ENCODE measurements at regions not wholly inside any gene's neighbourhood (a gene's known extent, or its start where the extent isn't known, plus 50 kb on each side); places are given as distances from the start of the nearest gene placed in this dataset.

- Histone ChIP-seq H3K27ac (ENCODE audit: low read depth in 1 of 2, low read length in 2 of 2) (no peak overlapping the region), H3K27me3 (ENCODE audit: control insufficient read depth in 1 of 2, insufficient read depth in 2 of 2, low read length in 1 of 2) (peaks cover 0 to 1% of the 10 kb centered on the region in 2 donors), H3K4me1 (ENCODE audit: control insufficient read depth in 1 of 2, insufficient read depth in 2 of 2, low read length in 2 of 2) (no peaks in the 10 kb centered on the region), H3K9me3 (ENCODE audit: control insufficient read depth, low read length) (no peaks in the 10 kb centered on the region), H3K36me3 (ENCODE audit: control insufficient read depth in 1 of 2, insufficient read depth in 2 of 2, low read length in 1 of 2) (no peaks in the 10 kb centered on the region), H3K4me3 (ENCODE audit: low read length in 2 of 2) (no peak overlapping the region)
- intact Hi-C loops (cut with DNase I): no loop called here
- 6 to 11% methylated on average over 1 of the region's 1 CpG for WGBS, 2 donors
- no peak for ATAC-seq (ENCODE audit: low FRiP score)
- no peak for DNase-seq
Measured at GRCh38 chr18:44079606-44080005, 601.1 kb upstream of the SETBP1 start.

- Histone ChIP-seq H3K27me3 (ENCODE audit: control insufficient read depth in 1 of 2, insufficient read depth in 2 of 2, low read length in 1 of 2) (peaks cover 0 to 1% of the 10 kb centered on the region in 2 donors), H3K27ac (ENCODE audit: low read depth in 1 of 2, low read length in 2 of 2) (no peak overlapping the region), H3K4me3 (ENCODE audit: low read length in 2 of 2) (no peak overlapping the region), H3K4me1 (ENCODE audit: control insufficient read depth in 1 of 2, insufficient read depth in 2 of 2, low read length in 2 of 2) (no peaks in the 10 kb centered on the region), H3K36me3 (ENCODE audit: control insufficient read depth in 1 of 2, insufficient read depth in 2 of 2, low read length in 1 of 2) (no peaks in the 10 kb centered on the region), H3K9me3 (ENCODE audit: control insufficient read depth, low read length) (no peaks in the 10 kb centered on the region)
- WGBS, 2 donors: 29 to 33% methylated on average over 1 of the region's 1 CpG
- intact Hi-C loops (cut with DNase I): no loop called here
- DNase-seq (no peak), ATAC-seq (ENCODE audit: low FRiP score) (no peak)
Measured at GRCh38 chr18:44080054-44080453, 600.6 kb upstream of the SETBP1 start.

GRCh38 chr18:44089732-44090131 is 591.0 kb upstream of the SETBP1 start:
- no peaks in the 10 kb centered on the region for H3K27me3 ChIP-seq (ENCODE audit: control insufficient read depth in 1 of 2, insufficient read depth in 2 of 2, low read length in 1 of 2)
- H3K27ac ChIP-seq (ENCODE audit: low read depth in 1 of 2, low read length in 2 of 2): no peak overlapping the region
- WGBS, 2 donors: 63 to 68% methylated on average over 2 of the region's 2 CpGs
- no peaks in the 10 kb centered on the region for H3K4me1 ChIP-seq (ENCODE audit: control insufficient read depth in 1 of 2, insufficient read depth in 2 of 2, low read length in 2 of 2)
- no peak for ATAC-seq (ENCODE audit: low FRiP score)
- intact Hi-C loops (cut with DNase I): no loop called here
- no peak overlapping the region for H3K4me3 ChIP-seq (ENCODE audit: low read length in 2 of 2)
- H3K36me3 ChIP-seq (ENCODE audit: control insufficient read depth in 1 of 2, insufficient read depth in 2 of 2, low read length in 1 of 2): no peaks in the 10 kb centered on the region
- DNase-seq: no peak
- H3K9me3 ChIP-seq (ENCODE audit: control insufficient read depth, low read length): no peaks in the 10 kb centered on the region

GRCh38 chr18:44090453-44090852 is 590.2 kb upstream of the SETBP1 start:
- Histone ChIP-seq H3K4me3 (ENCODE audit: low read length in 2 of 2) (no peak overlapping the region), H3K4me1 (ENCODE audit: control insufficient read depth in 1 of 2, insufficient read depth in 2 of 2, low read length in 2 of 2) (no peaks in the 10 kb centered on the region), H3K9me3 (ENCODE audit: control insufficient read depth, low read length) (no peaks in the 10 kb centered on the region), H3K27me3 (ENCODE audit: control insufficient read depth in 1 of 2, insufficient read depth in 2 of 2, low read length in 1 of 2) (no peaks in the 10 kb centered on the region), H3K36me3 (ENCODE audit: control insufficient read depth in 1 of 2, insufficient read depth in 2 of 2, low read length in 1 of 2) (no peaks in the 10 kb centered on the region), H3K27ac (ENCODE audit: low read depth in 1 of 2, low read length in 2 of 2) (no peak overlapping the region)
- DNase-seq: no peak
- intact Hi-C loops (cut with DNase I): no loop called here
- WGBS, 2 donors: 61 to 66% methylated on average over 3 of the region's 3 CpGs
- ATAC-seq (ENCODE audit: low FRiP score): no peak

- intact Hi-C loops (cut with DNase I): no loop called here
- Histone ChIP-seq H3K27ac (ENCODE audit: low read depth in 1 of 2, low read length in 2 of 2) (no peak overlapping the region), H3K4me1 (ENCODE audit: control insufficient read depth in 1 of 2, insufficient read depth in 2 of 2, low read length in 2 of 2) (no peaks in the 10 kb centered on the region), H3K4me3 (ENCODE audit: low read length in 2 of 2) (no peak overlapping the region), H3K9me3 (ENCODE audit: control insufficient read depth, low read length) (no peaks in the 10 kb centered on the region), H3K36me3 (ENCODE audit: control insufficient read depth in 1 of 2, insufficient read depth in 2 of 2, low read length in 1 of 2) (no peaks in the 10 kb centered on the region), H3K27me3 (ENCODE audit: control insufficient read depth in 1 of 2, insufficient read depth in 2 of 2, low read length in 1 of 2) (no peaks in the 10 kb centered on the region)
- ATAC-seq (ENCODE audit: low FRiP score) (no peak), DNase-seq (no peak)
Measured at GRCh38 chr18:44093253-44093652, 587.4 kb upstream of the SETBP1 start.

GRCh38 chr18:44096016-44096415 is 584.7 kb upstream of the SETBP1 start:
- no peaks in the 10 kb centered on the region for H3K27me3 ChIP-seq (ENCODE audit: control insufficient read depth in 1 of 2, insufficient read depth in 2 of 2, low read length in 1 of 2)
- DNase-seq (no peak), ATAC-seq (ENCODE audit: low FRiP score) (no peak)
- no peaks in the 10 kb centered on the region for H3K4me1 ChIP-seq (ENCODE audit: control insufficient read depth in 1 of 2, insufficient read depth in 2 of 2, low read length in 2 of 2)
- no peak overlapping the region for H3K27ac ChIP-seq (ENCODE audit: low read depth in 1 of 2, low read length in 2 of 2)
- no peak overlapping the region for H3K4me3 ChIP-seq (ENCODE audit: low read length in 2 of 2)
- H3K36me3 ChIP-seq (ENCODE audit: control insufficient read depth in 1 of 2, insufficient read depth in 2 of 2, low read length in 1 of 2): no peaks in the 10 kb centered on the region
- intact Hi-C loops (cut with DNase I): no loop called here
- no peaks in the 10 kb centered on the region for H3K9me3 ChIP-seq (ENCODE audit: control insufficient read depth, low read length)

GRCh38 chr18:44098551-44099098 is 582.1 kb upstream of the SETBP1 start:
- DNase-seq: no peak
- no peaks in the 10 kb centered on the region for H3K27me3 ChIP-seq (ENCODE audit: control insufficient read depth in 1 of 2, insufficient read depth in 2 of 2, low read length in 1 of 2)
- no peaks in the 10 kb centered on the region for H3K4me1 ChIP-seq (ENCODE audit: control insufficient read depth in 1 of 2, insufficient read depth in 2 of 2, low read length in 2 of 2)
- WGBS, 2 donors: 63 to 69% methylated on average over 4 of the region's 4 CpGs
- H3K27ac ChIP-seq (ENCODE audit: low read depth in 1 of 2, low read length in 2 of 2): no peak overlapping the region
- H3K4me3 ChIP-seq (ENCODE audit: low read length in 2 of 2): no peak overlapping the region
- ATAC-seq (ENCODE audit: low FRiP score): peak; percentile 52
- no peaks in the 10 kb centered on the region for H3K9me3 ChIP-seq (ENCODE audit: control insufficient read depth, low read length)
- intact Hi-C loops (cut with DNase I): no loop called here
- no peaks in the 10 kb centered on the region for H3K36me3 ChIP-seq (ENCODE audit: control insufficient read depth in 1 of 2, insufficient read depth in 2 of 2, low read length in 1 of 2)

- 92 to 93% methylated on average over 2 of the region's 2 CpGs for WGBS, 2 donors
- no peaks in the 10 kb centered on the region for H3K27me3 ChIP-seq (ENCODE audit: control insufficient read depth in 1 of 2, insufficient read depth in 2 of 2, low read length in 1 of 2)
- H3K27ac ChIP-seq (ENCODE audit: low read depth in 1 of 2, low read length in 2 of 2): no peak overlapping the region
- intact Hi-C loops (cut with DNase I): no loop called here
- H3K4me3 ChIP-seq (ENCODE audit: low read length in 2 of 2): no peak overlapping the region
- no peaks in the 10 kb centered on the region for H3K36me3 ChIP-seq (ENCODE audit: control insufficient read depth in 1 of 2, insufficient read depth in 2 of 2, low read length in 1 of 2)
- DNase-seq (no peak), ATAC-seq (ENCODE audit: low FRiP score) (no peak)
- H3K9me3 ChIP-seq (ENCODE audit: control insufficient read depth, low read length): peaks cover 3% of the 10 kb centered on the region
- no peaks in the 10 kb centered on the region for H3K4me1 ChIP-seq (ENCODE audit: control insufficient read depth in 1 of 2, insufficient read depth in 2 of 2, low read length in 2 of 2)
Measured at GRCh38 chr18:44107187-44107586, 573.5 kb upstream of the SETBP1 start.

GRCh38 chr18:44111337-44111736 is 569.4 kb upstream of the SETBP1 start:
- Histone ChIP-seq H3K27ac (ENCODE audit: low read depth in 1 of 2, low read length in 2 of 2) (no peak overlapping the region), H3K9me3 (ENCODE audit: control insufficient read depth, low read length) (no peaks in the 10 kb centered on the region), H3K36me3 (ENCODE audit: control insufficient read depth in 1 of 2, insufficient read depth in 2 of 2, low read length in 1 of 2) (no peaks in the 10 kb centered on the region), H3K4me3 (ENCODE audit: low read length in 2 of 2) (no peak overlapping the region), H3K4me1 (ENCODE audit: control insufficient read depth in 1 of 2, insufficient read depth in 2 of 2, low read length in 2 of 2) (no peaks in the 10 kb centered on the region), H3K27me3 (ENCODE audit: control insufficient read depth in 1 of 2, insufficient read depth in 2 of 2, low read length in 1 of 2) (no peaks in the 10 kb centered on the region)
- ATAC-seq (ENCODE audit: low FRiP score) (no peak), DNase-seq (no peak)
- intact Hi-C loops (cut with DNase I): no loop called here

All from aorta (tissue), 5 donors.